ENCODE measurements at regions not wholly inside any gene's neighbourhood (a gene's known extent, or its start where the extent isn't known, plus 50 kb on each side); places are given as distances from the start of the nearest gene placed in this dataset.
"Not testable (repeated sequence)": the region's sequence is repeated elsewhere in the genome, so short reads cannot be mapped to it uniquely, and the experiment has no call there.

GRCh38 chr6:14296698-14297097 is 179.1 kb downstream of the CD83 start:
- not testable (repeated sequence) for DNase-seq

- not testable (repeated sequence) for DNase-seq
Measured at GRCh38 chr6:14297118-14297517, 179.5 kb downstream of the CD83 start.

GRCh38 chr6:14300189-14300588 is 182.6 kb downstream of the CD83 start:
- DNase-seq: not testable (repeated sequence)

- not testable (repeated sequence) for DNase-seq
Measured at GRCh38 chr6:14300721-14301120, 183.1 kb downstream of the CD83 start.

GRCh38 chr6:14301477-14301876 is 183.9 kb downstream of the CD83 start:
- not testable (repeated sequence) for DNase-seq

- no peak for DNase-seq
Measured at GRCh38 chr6:14305131-14305530, 187.6 kb downstream of the CD83 start.

- no peak for DNase-seq
Measured at GRCh38 chr6:14305624-14306023, 188.1 kb downstream of the CD83 start.

- no peak for DNase-seq
Measured at GRCh38 chr6:14306151-14306906, 188.8 kb downstream of the CD83 start.

GRCh38 chr6:14309516-14309915 is 191.9 kb downstream of the CD83 start:
- no peak for DNase-seq

- no peak for DNase-seq
Measured at GRCh38 chr6:14309951-14310445, 192.4 kb downstream of the CD83 start.

- DNase-seq: no peak
Measured at GRCh38 chr6:14310960-14311359, 193.4 kb downstream of the CD83 start.

GRCh38 chr6:14312587-14312986 is 195.0 kb downstream of the CD83 start:
- no peak for DNase-seq

- DNase-seq: no peak
Measured at GRCh38 chr6:14313248-14313647, 195.7 kb downstream of the CD83 start.

- DNase-seq: no peak
Measured at GRCh38 chr6:14315353-14315752, 197.8 kb downstream of the CD83 start.

GRCh38 chr6:14316651-14317386 is 199.2 kb downstream of the CD83 start:
- no peak for DNase-seq

GRCh38 chr6:14317387-14317970 is 199.9 kb downstream of the CD83 start:
- DNase-seq: no peak

GRCh38 chr6:14320332-14320731 is 202.8 kb downstream of the CD83 start:
- no peak for DNase-seq

GRCh38 chr6:14321992-14322772 is 204.6 kb downstream of the CD83 start:
- DNase-seq: no peak

- no peak for DNase-seq
Measured at GRCh38 chr6:14322841-14323240, 205.3 kb downstream of the CD83 start.

- no peak for DNase-seq
Measured at GRCh38 chr6:14326774-14327173, 209.2 kb downstream of the CD83 start.

- DNase-seq: no peak
Measured at GRCh38 chr6:14328163-14328562, 210.6 kb downstream of the CD83 start.

- DNase-seq: no peak
Measured at GRCh38 chr6:14333556-14334305, 216.2 kb downstream of the CD83 start.

Data from CD4-positive, alpha-beta T cell treated with Interleukin-15 for 1 hour (primary cell).